ENCODE measurements at regions not wholly inside any gene's neighbourhood (a gene's known extent, or its start where the extent isn't known, plus 50 kb on each side); places are given as distances from the start of the nearest gene placed in this dataset.
"Not testable (repeated sequence)": the region's sequence is repeated elsewhere in the genome, so short reads cannot be mapped to it uniquely, and the experiment has no call there.

DNA sequence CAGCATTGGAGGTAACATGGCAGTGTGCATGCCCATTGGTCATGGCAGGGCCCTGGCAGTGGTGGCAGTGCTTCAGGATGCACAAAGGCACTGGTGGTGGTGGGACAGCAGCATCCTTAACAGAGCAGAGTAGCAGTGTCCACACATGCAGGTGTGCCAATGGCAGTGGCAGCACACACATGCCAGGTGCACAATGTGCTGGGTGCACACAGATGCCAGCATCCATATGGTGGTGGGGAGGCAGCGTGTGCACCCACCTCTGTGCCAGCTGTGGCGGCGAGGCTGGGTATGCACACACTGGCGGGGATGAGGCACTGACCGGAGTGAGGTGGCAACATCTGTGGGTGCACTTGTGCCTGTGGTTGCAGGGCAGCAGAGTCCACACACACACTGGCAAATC lies 150.6 kb downstream of the SI start:
- DNase-seq = no peak

DNA sequence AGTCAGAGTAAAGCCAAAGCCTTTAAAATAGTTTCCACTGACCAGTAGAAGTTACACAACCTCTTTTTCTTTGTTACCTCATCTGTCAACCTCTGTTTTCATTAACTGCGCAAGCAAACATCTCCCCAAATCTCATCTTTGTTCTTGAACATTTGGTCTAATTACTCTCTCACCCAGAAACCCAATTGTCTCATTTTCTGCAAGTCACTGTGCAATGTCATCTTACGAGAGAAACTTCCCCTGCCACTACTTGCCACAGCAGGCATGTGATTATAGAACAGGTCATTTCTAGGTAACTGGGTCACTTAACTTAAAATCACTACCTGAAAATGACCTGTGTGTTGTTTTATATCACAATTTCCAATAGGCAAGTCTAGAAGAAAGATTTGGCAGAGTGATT lies 159.4 kb downstream of the SI start:
- no peak for DNase-seq

DNA sequence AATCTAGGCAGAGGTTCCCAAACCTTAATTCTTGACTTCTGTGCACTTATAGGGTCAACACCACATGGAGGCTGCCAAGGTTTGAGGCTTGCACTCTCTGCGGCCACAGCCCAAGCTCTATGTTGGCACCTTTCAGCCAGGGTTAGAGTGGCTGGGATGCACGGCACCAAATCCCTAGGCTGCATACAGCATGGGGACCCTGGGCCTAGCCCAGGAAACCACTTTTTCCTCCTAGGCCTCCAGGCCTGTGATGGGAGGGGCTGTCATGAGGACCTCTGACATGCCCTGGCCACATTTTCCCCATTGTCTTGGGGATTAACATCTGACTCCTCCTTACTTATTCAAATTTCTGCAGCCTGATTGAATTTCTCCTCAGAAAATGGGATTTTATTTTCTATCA lies 165.4 kb downstream of the SI start:
- no peak for DNase-seq

DNA sequence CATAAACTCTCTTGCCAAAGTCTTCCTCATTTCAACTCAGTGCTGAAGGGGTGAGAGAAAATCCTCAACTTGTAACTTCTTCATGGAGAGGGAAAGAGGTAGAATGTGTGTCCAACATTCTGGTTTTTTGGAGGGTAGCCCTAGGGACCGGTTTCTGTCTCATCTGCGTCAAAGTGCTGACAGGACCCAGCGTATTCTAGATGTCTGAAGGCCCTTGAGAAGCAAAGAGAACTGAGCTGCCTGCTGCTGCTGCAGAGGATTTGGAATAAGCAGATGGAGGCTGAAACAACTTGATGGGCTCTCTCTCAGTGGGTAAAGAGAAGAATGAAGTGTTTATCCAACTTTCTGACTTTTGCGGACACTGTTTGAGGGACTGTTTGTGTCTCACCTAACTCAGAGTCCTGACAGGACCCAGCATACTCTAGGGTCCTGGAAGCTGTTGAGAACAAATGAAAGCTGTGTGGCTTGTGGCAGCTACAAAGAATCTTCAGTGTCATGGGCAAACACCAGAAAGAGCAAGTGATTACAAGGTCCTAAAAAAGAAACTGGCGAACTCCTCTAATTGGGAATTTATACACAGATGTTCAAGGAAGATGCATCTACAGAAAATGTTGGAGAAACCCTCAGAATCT lies 174.4 kb downstream of the SI start:
- no peak for DNase-seq

- DNase-seq = no peak
These were observed 181.0 kb downstream of the SI start for GRCh38 chr3:164897342-164897741.

DNA sequence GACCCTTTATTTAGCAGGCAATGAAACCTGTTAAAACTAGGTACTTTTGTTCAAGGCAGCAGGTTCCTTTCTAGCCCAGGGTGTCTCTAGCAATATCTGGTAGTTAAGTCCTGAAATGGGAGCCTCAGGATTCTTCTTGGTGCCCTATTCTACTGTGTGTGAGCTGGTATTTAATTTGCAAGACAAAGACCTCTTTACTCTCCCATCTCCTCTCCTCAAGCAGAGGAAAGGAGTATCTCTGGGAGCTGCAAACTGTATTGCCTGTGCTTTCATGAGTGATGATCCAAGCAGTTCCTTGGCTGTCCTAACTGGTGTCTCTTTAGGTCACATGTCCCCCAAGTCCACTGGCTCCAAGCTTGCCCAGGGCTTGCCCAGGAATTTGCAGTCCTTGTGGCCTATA lies 188.2 kb downstream of the SI start:
- no peak for DNase-seq

GRCh38 chr3:164883171-164883570 lies 195.1 kb downstream of the SI start:
- DNase-seq = no peak

GRCh38 chr3:164879201-164879600 lies 199.1 kb downstream of the SI start:
- DNase-seq = no peak

DNA sequence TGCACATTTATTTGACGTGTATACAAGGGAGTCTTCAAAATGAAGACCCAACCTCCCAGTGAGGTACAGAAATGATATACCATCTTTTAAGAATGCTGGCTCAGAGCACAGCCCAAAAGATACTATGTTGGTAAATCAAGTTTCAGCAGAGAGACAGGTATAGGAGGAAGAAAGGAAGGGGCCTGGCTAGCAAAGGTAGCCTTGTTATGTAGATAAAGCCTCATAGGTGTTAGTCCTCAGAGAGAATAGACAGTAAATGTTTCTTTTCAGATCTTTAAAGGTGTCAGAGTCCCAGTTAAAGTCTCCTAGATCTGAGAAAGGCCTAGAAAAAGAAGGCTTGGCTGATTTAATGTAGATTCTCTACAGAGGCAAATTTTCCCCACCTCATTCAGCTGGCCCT lies 213.8 kb downstream of the SI start:
- no peak for DNase-seq

DNA sequence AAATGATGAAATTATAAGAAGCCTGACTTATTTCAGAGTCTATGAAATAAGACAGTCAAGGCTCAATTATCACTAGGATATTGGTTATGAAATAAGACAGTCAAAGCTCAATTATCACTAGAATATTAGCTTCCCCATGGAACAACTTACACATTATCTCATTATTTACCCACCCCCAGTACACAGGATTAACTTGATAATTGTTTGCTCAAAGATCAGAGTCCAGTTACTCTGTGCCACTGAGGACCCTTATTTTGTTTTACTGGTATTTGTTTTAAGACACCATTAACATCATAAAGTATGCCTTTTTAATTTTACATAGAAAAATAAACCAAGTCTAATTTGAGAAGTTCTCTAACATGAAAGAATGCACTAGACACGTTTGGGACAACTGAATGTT lies 225.4 kb downstream of the SI start:
- no peak for DNase-seq

GRCh38 chr3:164851905-164852304 lies 226.4 kb downstream of the SI start:
- DNase-seq = no peak

GRCh38 chr3:164851204-164851603 lies 227.1 kb downstream of the SI start:
- DNase-seq = no peak

DNA sequence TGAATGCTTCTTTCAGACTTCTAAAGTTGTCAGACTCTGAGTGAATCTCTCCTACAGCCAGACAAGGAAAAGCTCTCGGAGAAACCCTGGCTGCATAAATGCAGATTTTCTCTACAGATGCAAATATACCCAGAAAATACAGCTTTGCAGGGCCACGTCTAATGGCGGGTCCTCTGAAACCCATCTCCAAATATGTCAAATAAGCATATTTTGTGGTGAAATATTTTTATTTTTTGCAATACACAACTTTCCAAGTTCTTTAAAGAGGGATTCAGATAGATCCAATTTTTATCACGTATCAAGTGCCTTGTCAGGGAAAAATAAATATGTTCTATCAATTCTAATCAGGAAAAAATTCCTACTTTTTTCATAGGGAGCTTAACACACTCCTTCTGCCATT lies 229.4 kb downstream of the SI start:
- no peak for DNase-seq

DNA sequence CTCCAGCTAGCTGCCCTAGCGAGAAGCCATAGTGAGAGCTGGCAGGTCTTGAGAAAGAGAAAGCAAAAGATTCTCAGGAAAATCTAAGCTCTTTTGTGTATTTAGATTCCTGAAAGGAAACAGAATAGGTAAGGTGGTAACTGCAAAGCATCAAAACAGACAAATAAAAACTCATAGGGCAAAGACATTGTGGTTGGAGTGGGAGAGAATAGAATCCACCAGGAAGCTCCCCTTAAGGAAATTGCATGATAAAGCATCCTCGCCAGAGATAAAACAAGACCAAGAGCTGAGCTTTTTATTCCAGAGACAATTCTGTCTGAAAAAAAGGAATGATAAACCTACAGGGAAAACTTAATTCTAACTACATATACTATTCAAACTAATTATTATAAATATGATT lies 232.6 kb downstream of the SI start:
- no peak for DNase-seq

GRCh38 chr3:164832216-164832615 lies 246.1 kb downstream of the SI start:
- DNase-seq = no peak

GRCh38 chr3:164818318-164818717 lies 260.0 kb downstream of the SI start:
- no peak for DNase-seq

DNA sequence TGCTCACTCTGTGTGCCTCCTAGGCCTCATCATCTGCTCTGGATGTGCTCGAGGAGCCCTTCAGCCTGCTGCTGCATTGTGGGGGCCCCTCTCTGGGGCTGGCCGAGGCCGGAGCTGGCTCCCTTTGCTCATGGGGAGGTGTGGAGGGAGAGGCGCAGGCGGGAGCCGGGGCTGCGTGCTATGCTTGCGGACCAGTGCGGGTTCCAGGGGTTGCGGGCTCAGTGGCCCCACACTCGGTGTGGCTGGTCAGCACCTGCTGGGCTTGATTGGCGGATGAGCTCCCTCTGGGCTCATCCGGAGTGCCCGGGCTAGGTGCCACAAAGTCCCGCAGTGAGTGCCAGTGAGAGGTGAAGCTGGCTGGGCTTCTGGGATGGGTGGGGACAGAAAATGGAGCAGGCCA lies 264.2 kb downstream of the SI start:
- no peak for DNase-seq

GRCh38 chr3:164812042-164812441 lies 266.3 kb downstream of the SI start:
- DNase-seq = no peak

DNA sequence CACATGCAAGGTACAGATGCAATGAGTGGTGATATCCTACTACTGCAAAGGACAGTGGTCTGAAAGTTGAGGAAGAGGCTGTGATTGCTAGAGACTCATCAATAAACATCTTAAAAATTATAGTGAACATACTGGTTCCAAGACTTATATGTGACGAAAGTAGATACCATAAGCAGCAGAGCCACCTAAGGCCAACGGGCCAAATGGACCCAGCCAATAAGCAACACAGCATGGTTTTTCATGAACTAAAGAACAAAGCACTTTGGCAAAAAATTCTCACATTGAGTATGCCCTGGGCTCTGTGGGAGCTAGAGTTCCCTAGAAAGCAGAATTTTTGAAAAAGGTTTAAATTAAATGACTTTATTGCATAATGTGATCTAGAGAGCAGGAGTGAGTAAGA lies 272.1 kb downstream of the SI start:
- no peak for DNase-seq

DNA sequence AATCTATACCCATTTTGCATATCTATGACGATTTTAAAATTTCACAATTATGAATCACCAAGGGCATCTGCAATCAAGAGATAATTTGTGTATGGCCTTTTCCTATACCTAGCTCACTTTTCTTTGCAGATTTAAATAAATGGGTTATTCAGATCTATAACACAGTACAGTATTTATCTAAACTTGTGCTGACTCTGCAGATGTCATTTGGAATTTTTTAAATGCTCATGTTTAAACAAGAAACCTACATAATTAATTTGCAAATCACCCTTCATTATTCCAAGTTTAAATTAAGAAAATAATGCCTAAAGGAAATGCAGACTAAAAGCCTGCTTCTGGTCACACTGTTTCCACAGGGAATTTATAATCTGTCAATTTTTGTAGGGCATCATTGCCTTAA lies 284.2 kb downstream of the SI start:
- DNase-seq = no peak

DNA sequence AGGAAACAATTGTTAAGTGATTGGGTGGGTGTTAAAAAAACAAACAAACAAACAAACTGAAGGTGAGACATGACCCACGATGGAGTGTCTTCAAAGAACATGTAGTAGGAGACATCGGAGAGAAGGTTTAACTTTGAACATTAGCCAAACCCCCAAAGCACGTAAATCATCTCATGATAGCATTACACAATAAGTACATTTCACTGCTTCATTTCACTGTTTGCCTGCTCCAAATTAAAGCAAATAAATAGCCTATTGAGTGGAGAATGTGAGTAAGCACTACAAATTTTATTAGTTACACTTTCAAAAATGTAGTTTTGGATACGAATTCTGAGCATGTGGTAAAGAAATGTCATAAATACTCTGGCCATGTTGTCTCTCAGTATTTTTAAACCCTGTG lies 287.0 kb downstream of the SI start:
- no peak for DNase-seq

GRCh38 chr3:164784407-164784806 lies 293.9 kb downstream of the SI start:
- not testable (repeated sequence) for DNase-seq

DNA sequence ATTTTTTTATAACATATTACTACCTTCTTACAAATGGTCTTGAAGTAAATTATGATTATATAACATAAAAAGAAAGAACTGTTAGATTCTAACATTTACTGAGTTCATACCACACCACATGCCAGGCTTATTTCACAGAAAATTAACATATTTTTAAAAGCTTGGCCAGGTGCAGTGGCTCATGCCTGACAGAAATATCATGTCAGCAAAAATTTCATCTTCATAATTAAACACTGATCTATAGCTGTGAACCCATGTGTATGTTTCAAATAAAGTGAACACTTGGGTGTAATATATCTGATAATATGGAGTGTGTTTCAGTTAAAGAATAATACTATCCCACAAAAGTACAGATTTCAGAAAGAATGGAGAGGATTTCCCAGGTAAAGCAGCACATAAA lies 296.5 kb downstream of the SI start:
- DNase-seq = no peak

DNA sequence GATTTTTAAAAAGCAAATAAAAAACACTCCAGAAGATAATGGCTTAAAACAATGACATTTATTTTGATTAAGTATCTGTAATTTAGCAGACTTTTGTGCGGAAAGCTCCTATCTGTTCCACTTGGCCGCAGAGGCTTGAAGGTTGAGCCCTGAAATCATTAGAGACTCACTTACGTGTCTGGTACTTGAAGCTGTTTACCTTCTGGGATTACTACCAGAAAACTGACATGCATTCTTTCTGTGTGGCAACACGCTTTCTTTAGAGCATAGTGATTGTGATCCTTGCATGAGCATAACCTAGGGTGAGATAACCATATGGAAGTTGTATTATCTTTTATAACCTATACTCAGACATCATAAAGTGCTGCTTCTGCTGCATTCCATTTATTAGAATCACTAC lies 298.5 kb downstream of the SI start:
- no peak for DNase-seq

DNA sequence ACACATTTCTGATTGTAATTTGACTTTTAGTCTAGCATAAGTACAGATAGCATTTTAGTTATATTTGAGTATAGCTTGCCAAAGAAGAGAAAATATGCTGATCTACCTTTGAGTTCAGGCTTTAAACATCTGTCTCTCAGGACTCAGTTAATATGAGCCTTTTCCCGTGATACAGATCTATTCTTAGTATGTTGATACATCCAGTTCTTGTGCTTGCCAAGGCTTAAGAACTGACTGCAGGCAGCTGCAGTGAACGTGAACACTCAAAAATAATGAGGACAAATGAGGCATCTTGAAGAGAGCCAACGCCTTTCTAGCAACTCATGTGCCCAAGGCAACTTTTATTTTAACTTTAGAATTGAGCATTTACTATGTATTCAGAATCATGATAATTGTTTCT lies 325.5 kb downstream of the SI start:
- DNase-seq = no peak

DNA sequence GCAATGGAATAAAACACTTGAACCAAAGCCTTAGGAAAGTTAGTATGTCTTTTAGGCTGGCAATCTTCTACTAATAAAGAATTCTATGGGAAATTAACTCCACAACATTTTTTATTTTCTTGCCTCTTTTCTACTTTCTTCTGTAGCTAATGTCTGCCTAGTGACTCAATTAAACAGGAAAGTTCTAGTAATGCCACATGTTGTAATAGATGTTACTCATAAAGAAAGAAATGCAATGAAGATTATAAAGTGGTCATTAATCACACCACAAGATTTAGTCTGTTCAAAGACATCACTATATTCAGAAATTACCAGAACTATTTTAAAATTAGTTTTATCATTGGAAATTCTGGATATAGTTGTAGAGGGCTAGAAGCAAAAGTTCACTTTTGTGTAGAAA lies 329.7 kb downstream of the SI start:
- DNase-seq = no peak
